Trophoblast cell (in vitro differentiated cells and primary cell): ENCODE measurements at regions not wholly inside any gene's neighbourhood (a gene's known extent, or its start where the extent isn't known, plus 50 kb on each side); places are given as distances from the start of the nearest gene placed in this dataset.

ENCODE experiments used
- DNase-seq, 2 donors: peaks; one replicate each; pipeline ENCODE4 v3.0.0-alpha.2; 2016
- H2AFZ ChIP-seq: 2 replicates; pipeline ENCODE4 v1.6.1; 2013; ENCODE audit warnings: low read length, moderate library complexity, mild to moderate bottlenecking; ENCODE audit not compliant: insufficient read depth, poor library complexity
- H2AK5ac ChIP-seq: 2 replicates; pipeline ENCODE4 v1.6.1; 2013; ENCODE audit warnings: mild to moderate bottlenecking, low read length
- H2BK120ac ChIP-seq: 2 replicates; pipeline ENCODE4 v1.6.1; 2013; ENCODE audit warnings: low read length, mild to moderate bottlenecking, moderate library complexity; ENCODE audit not compliant: insufficient read depth, poor library complexity
- H2BK12ac ChIP-seq: 2 replicates; pipeline ENCODE4 v1.6.1; 2013; ENCODE audit warnings: mild to moderate bottlenecking, low read length, moderate library complexity
- H2BK5ac ChIP-seq: 2 replicates; pipeline ENCODE4 v1.6.1; 2013; ENCODE audit warnings: low read length, low read depth, moderate library complexity, mild to moderate bottlenecking; ENCODE audit not compliant: poor library complexity
- H3K14ac ChIP-seq: 2 replicates; pipeline ENCODE4 v1.6.1; 2013; ENCODE audit warnings: mild to moderate bottlenecking, low read length
- H3K18ac ChIP-seq: 2 replicates; pipeline ENCODE4 v1.6.1; 2013; ENCODE audit warnings: mild to moderate bottlenecking, low read length
- H3K23ac ChIP-seq: 2 replicates; pipeline ENCODE4 v1.6.1; 2013; ENCODE audit warnings: low read length
- H3K27ac ChIP-seq: 2 replicates; pipeline ENCODE4 v1.5.1; 2013; ENCODE audit warnings: low read depth, mild to moderate bottlenecking, inconsistent platforms, low read length, moderate library complexity
- H3K27me3 ChIP-seq: 2 replicates; pipeline ENCODE4 v1.6.1; 2013; ENCODE audit warnings: inconsistent platforms, mild to moderate bottlenecking, low read length, moderate library complexity; ENCODE audit not compliant: insufficient read depth
- H3K36me3 ChIP-seq, 2 experiments: 1 replicate in 1 of 2; 2 replicates in 1 of 2; pipeline ENCODE4 v1.6.1; 2013; ENCODE audit warnings: low read length in 2 of 2, mild to moderate bottlenecking in 2 of 2, moderate library complexity in 1 of 2; ENCODE audit not compliant: insufficient read depth in 2 of 2, control insufficient read depth in 1 of 2
- H3K4ac ChIP-seq: 2 replicates; pipeline ENCODE4 v1.6.1; 2013; ENCODE audit warnings: low read depth, mild to moderate bottlenecking, low read length, moderate library complexity
- H3K4me1 ChIP-seq, 2 experiments: 1 replicate in 1 of 2; 2 replicates in 1 of 2; pipeline ENCODE4 v1.6.1; 2013; ENCODE audit warnings: low read length in 2 of 2, mild to moderate bottlenecking in 2 of 2, moderate library complexity in 1 of 2; ENCODE audit not compliant: insufficient read depth in 2 of 2, control insufficient read depth in 1 of 2
- H3K4me2 ChIP-seq: 2 replicates; pipeline ENCODE4 v1.6.1; 2013; ENCODE audit warnings: inconsistent platforms, mild to moderate bottlenecking, low read length, moderate library complexity
- H3K4me3 ChIP-seq: 2 replicates; pipeline ENCODE4 v1.5.1; 2013; ENCODE audit warnings: mild to moderate bottlenecking, low read depth, low read length, inconsistent platforms
- H3K79me1 ChIP-seq: one replicate; pipeline ENCODE4 v1.6.1; 2013; ENCODE audit warnings: low read length
- H3K79me2 ChIP-seq: 2 replicates; pipeline ENCODE4 v1.6.1; 2013; ENCODE audit warnings: low read length, mild to moderate bottlenecking; ENCODE audit not compliant: control insufficient read depth, insufficient read depth, poor library complexity
- H3K9ac ChIP-seq: 2 replicates; pipeline ENCODE4 v1.6.1; 2013; ENCODE audit warnings: mild to moderate bottlenecking, low read length
- H3K9me3 ChIP-seq: 2 replicates; pipeline ENCODE4 v1.6.1; 2013; ENCODE audit warnings: low read depth, mild to moderate bottlenecking, control low read depth, inconsistent platforms, low read length; ENCODE audit not compliant: insufficient read depth
- H4K12ac ChIP-seq: 2 replicates; pipeline ENCODE4 v1.6.1; 2013; ENCODE audit warnings: low read depth, mild to moderate bottlenecking, low read length, moderate library complexity
- H4K8ac ChIP-seq: 2 replicates; pipeline ENCODE4 v1.6.1; 2013; ENCODE audit warnings: low read depth, mild to moderate bottlenecking, low read length, moderate library complexity
- H4K91ac ChIP-seq: one replicate; pipeline ENCODE4 v1.6.1; 2013; ENCODE audit warnings: low read depth, mild to moderate bottlenecking, low read length, moderate library complexity
- WGBS: extraction: QIAGEN DNeasy Blood & Tissue Kit; methylation state at CpG from one replicate; pipeline ENCODE4 v1.1.7; 2013; ENCODE audit warnings: missing lambda C conversion rate; ENCODE audit not compliant: insufficient read length, insufficient coverage; ENCODE audit errors: extremely low coverage; 5-methylcytosine and 5-hydroxymethylcytosine counted together

GRCh38 chr12:90576707-90577106 is 378.3 kb downstream of the CCER1 start:
- no peaks in the 10 kb centered on the region for H3K36me3 ChIP-seq
- no peaks in the 10 kb centered on the region for H3K27me3 ChIP-seq

GRCh38 chr12:90575995-90576394 is 379.0 kb downstream of the CCER1 start:
- Histone ChIP-seq H4K12ac (no peak overlapping the region), H2AFZ (no peak overlapping the region), H3K4ac (no peak overlapping the region), H3K27ac (no peak overlapping the region), H2BK5ac (no peak overlapping the region), H3K79me1 (no peaks in the 10 kb centered on the region), H2AK5ac (no peak overlapping the region), H3K4me1 (no peaks in the 10 kb centered on the region), H2BK12ac (no peak overlapping the region), H3K4me3 (no peak overlapping the region), H4K8ac (no peak overlapping the region), H3K9me3 (no peaks in the 10 kb centered on the region), H2BK120ac (no peak overlapping the region), H4K91ac (no peak overlapping the region), H3K14ac (no peak overlapping the region), H3K23ac (no peak overlapping the region), H3K36me3 (no peaks in the 10 kb centered on the region), H3K27me3 (no peaks in the 10 kb centered on the region), H3K79me2 (no peaks in the 10 kb centered on the region), H3K18ac (no peak overlapping the region), H3K4me2 (no peak overlapping the region), H3K9ac (no peak overlapping the region)
- WGBS: no CpG with 5 or more reads among the region's 2 CpGs
- DNase-seq: no peak

More at GRCh38 chr12:90576707-90577106, 378.3 kb downstream of the CCER1 start:
- Histone ChIP-seq H3K4me2 (no peak overlapping the region), H2AK5ac (no peak overlapping the region), H3K23ac (no peak overlapping the region), H3K18ac (no peak overlapping the region), H3K14ac (no peak overlapping the region), H2BK120ac (no peak overlapping the region), H3K4me1 (no peaks in the 10 kb centered on the region), H4K8ac (no peak overlapping the region), H2AFZ (no peak overlapping the region), H2BK5ac (no peak overlapping the region), H4K91ac (no peak overlapping the region), H2BK12ac (no peak overlapping the region), H3K4me3 (no peak overlapping the region), H3K4ac (no peak overlapping the region), H4K12ac (no peak overlapping the region), H3K9ac (no peak overlapping the region), H3K9me3 (no peaks in the 10 kb centered on the region), H3K79me2 (no peaks in the 10 kb centered on the region), H3K79me1 (no peaks in the 10 kb centered on the region), H3K27ac (no peak overlapping the region)
- no peak for DNase-seq

GRCh38 chr12:90574676-90575075 is 380.3 kb downstream of the CCER1 start:
- Histone ChIP-seq H3K9ac (no peak overlapping the region), H2AK5ac (no peak overlapping the region), H3K79me1 (no peaks in the 10 kb centered on the region), H4K12ac (no peak overlapping the region), H2AFZ (no peak overlapping the region), H3K9me3 (no peaks in the 10 kb centered on the region), H4K8ac (no peak overlapping the region), H3K18ac (no peak overlapping the region), H3K27me3 (no peaks in the 10 kb centered on the region), H3K27ac (no peak overlapping the region), H3K4me3 (no peak overlapping the region), H2BK120ac (no peak overlapping the region), H3K23ac (no peak overlapping the region), H3K4ac (no peak overlapping the region), H3K4me2 (no peak overlapping the region), H3K79me2 (no peaks in the 10 kb centered on the region), H3K36me3 (no peaks in the 10 kb centered on the region), H2BK12ac (no peak overlapping the region), H2BK5ac (no peak overlapping the region), H3K14ac (no peak overlapping the region), H4K91ac (no peak overlapping the region), H3K4me1 (no peaks in the 10 kb centered on the region)
- WGBS: no CpG with 5 or more reads among the region's 2 CpGs
- no peak for DNase-seq

GRCh38 chr12:90572778-90573177 is 382.2 kb downstream of the CCER1 start:
- no peak overlapping the region for H3K9ac ChIP-seq
- no peak overlapping the region for H3K14ac ChIP-seq
- WGBS: no CpG with 5 or more reads among the region's 1 CpG
- no peaks in the 10 kb centered on the region for H3K27me3 ChIP-seq
- no peak overlapping the region for H3K18ac ChIP-seq
- no peak overlapping the region for H3K4ac ChIP-seq
- no peaks in the 10 kb centered on the region for H3K79me1 ChIP-seq
- H2BK120ac ChIP-seq: no peak overlapping the region
- H3K36me3 ChIP-seq: no peaks in the 10 kb centered on the region
- DNase-seq: no peak
- no peak overlapping the region for H2AFZ ChIP-seq
- no peak overlapping the region for H3K27ac ChIP-seq
- no peaks in the 10 kb centered on the region for H3K9me3 ChIP-seq
- H3K4me1 ChIP-seq: no peaks in the 10 kb centered on the region
- no peaks in the 10 kb centered on the region for H3K79me2 ChIP-seq
- H3K4me3 ChIP-seq: no peak overlapping the region
- H2BK5ac ChIP-seq: no peak overlapping the region
- no peak overlapping the region for H3K23ac ChIP-seq
- H3K4me2 ChIP-seq: no peak overlapping the region
- H4K12ac ChIP-seq: no peak overlapping the region
- no peak overlapping the region for H2BK12ac ChIP-seq
- H4K8ac ChIP-seq: no peak overlapping the region
- no peak overlapping the region for H2AK5ac ChIP-seq
- H4K91ac ChIP-seq: no peak overlapping the region
